ENCODE measurements at regions not wholly inside any gene's neighbourhood (a gene's known extent, or its start where the extent isn't known, plus 50 kb on each side); places are given as distances from the start of the nearest gene placed in this dataset.

DNA sequence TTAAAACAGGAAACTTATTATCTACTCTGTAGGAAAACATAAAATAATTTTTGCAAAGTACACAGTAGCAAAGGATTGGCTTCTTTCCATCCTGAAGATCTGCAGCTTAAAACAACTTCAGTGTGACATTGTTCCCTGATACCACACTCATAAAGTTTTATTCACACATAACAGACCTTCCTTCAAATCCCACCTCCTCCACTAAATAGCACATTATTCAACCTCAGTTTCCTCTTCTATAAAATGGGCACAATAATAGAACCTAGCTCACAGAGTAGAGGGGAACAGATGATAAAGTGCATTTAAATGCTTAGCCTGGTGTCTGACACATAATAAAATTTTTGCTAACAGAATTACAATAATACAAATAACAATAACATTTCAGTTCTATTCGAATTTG, 250.4 kb upstream of the RBBP8 start:
- TF ChIP-seq, protein P1, sequence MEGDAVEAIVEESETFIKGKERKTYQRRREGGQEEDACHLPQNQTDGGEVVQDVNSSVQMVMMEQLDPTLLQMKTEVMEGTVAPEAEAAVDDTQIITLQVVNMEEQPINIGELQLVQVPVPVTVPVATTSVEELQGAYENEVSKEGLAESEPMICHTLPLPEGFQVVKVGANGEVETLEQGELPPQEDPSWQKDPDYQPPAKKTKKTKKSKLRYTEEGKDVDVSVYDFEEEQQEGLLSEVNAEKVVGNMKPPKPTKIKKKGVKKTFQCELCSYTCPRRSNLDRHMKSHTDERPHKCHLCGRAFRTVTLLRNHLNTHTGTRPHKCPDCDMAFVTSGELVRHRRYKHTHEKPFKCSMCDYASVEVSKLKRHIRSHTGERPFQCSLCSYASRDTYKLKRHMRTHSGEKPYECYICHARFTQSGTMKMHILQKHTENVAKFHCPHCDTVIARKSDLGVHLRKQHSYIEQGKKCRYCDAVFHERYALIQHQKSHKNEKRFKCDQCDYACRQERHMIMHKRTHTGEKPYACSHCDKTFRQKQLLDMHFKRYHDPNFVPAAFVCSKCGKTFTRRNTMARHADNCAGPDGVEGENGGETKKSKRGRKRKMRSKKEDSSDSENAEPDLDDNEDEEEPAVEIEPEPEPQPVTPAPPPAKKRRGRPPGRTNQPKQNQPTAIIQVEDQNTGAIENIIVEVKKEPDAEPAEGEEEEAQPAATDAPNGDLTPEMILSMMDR (IDR thresholded peaks at IDR 0.05): no peak
- TF ChIP-seq POLR2AphosphoS5 (IDR thresholded peaks at IDR 0.05) (no peak), POLR2A (IDR thresholded peaks at IDR 0.05) (no peak)

Data from prostate gland (tissue), 2 donors.